ENCODE measurements at regions not wholly inside any gene's neighbourhood (a gene's known extent, or its start where the extent isn't known, plus 50 kb on each side); places are given as distances from the start of the nearest gene placed in this dataset.
"Not testable (repeated sequence)": the region's sequence is repeated elsewhere in the genome, so short reads cannot be mapped to it uniquely, and the experiment has no call there.

- Histone ChIP-seq H3K27me3 (ENCODE audit: insufficient read depth, low read length, poor library complexity) (no peaks in the 10 kb centered on the region), H3K4me2 (ENCODE audit: insufficient read depth, low read length) (no peak overlapping the region), H4K20me1 (ENCODE audit: insufficient read depth, low read length) (no peaks in the 10 kb centered on the region), H3K79me2 (ENCODE audit: insufficient read depth, low read length) (no peaks in the 10 kb centered on the region), H3K9ac (ENCODE audit: low read depth, low read length) (no peak overlapping the region), H2AFZ (ENCODE audit: low read depth, low read length) (no peak overlapping the region), H3K36me3 (ENCODE audit: insufficient read depth, low read length) (no peaks in the 10 kb centered on the region), H3K4me3 (ENCODE audit: low read depth in 1 of 2, low read length in 2 of 2) (no peak overlapping the region), H3K4me1 (ENCODE audit: insufficient read depth, low read length) (no peaks in the 10 kb centered on the region), H3K9me3 (ENCODE audit: insufficient read depth, low read length, severe bottlenecking) (no peaks in the 10 kb centered on the region), H3K27ac (ENCODE audit: low read length) (no peak overlapping the region)
- no peak for ATAC-seq (ENCODE audit: insufficient read depth, low read depth)
- TF ChIP-seq CTCF (IDR thresholded peaks at IDR 0.05; ENCODE audit: borderline replicate concordance, extremely low read depth, low read length, poor library complexity, severe bottlenecking) (no peak), EZH2 (IDR thresholded peaks at IDR 0.05; ENCODE audit: borderline replicate concordance, low read depth, low read length, severe bottlenecking) (no peak)
- no peak for DNase-seq
Observed at GRCh38 chr1:148367596-148367995, 115.5 kb downstream of the PPIAL4G start.

- not testable (repeated sequence) for ATAC-seq (ENCODE audit: insufficient read depth, low read depth); H3K27ac ChIP-seq (ENCODE audit: low read length); H3K36me3 ChIP-seq (ENCODE audit: insufficient read depth, low read length); H3K27me3 ChIP-seq (ENCODE audit: insufficient read depth, low read length, poor library complexity); H4K20me1 ChIP-seq (ENCODE audit: insufficient read depth, low read length); H3K9me3 ChIP-seq (ENCODE audit: insufficient read depth, low read length, severe bottlenecking); H3K4me2 ChIP-seq (ENCODE audit: insufficient read depth, low read length); H2AFZ ChIP-seq (ENCODE audit: low read depth, low read length); DNase-seq; H3K4me3 ChIP-seq (ENCODE audit: low read depth in 1 of 2, low read length in 2 of 2); H3K9ac ChIP-seq (ENCODE audit: low read depth, low read length); H3K79me2 ChIP-seq (ENCODE audit: insufficient read depth, low read length); H3K4me1 ChIP-seq (ENCODE audit: insufficient read depth, low read length)
Observed at GRCh38 chr1:148366136-148366753, 116.9 kb downstream of the PPIAL4G start.

GRCh38 chr1:148365151-148365550 is 118.0 kb downstream of the PPIAL4G start:
- DNase-seq; H3K9ac ChIP-seq (ENCODE audit: low read depth, low read length); H2AFZ ChIP-seq (ENCODE audit: low read depth, low read length); H3K4me2 ChIP-seq (ENCODE audit: insufficient read depth, low read length); H3K36me3 ChIP-seq (ENCODE audit: insufficient read depth, low read length); H3K27me3 ChIP-seq (ENCODE audit: insufficient read depth, low read length, poor library complexity); H3K9me3 ChIP-seq (ENCODE audit: insufficient read depth, low read length, severe bottlenecking); H3K4me3 ChIP-seq (ENCODE audit: low read depth in 1 of 2, low read length in 2 of 2); ATAC-seq (ENCODE audit: insufficient read depth, low read depth); H3K79me2 ChIP-seq (ENCODE audit: insufficient read depth, low read length); H3K27ac ChIP-seq (ENCODE audit: low read length); H3K4me1 ChIP-seq (ENCODE audit: insufficient read depth, low read length); H4K20me1 ChIP-seq (ENCODE audit: insufficient read depth, low read length): not testable (repeated sequence)

- not testable (repeated sequence) for H3K4me2 ChIP-seq (ENCODE audit: insufficient read depth, low read length); ATAC-seq (ENCODE audit: insufficient read depth, low read depth); H2AFZ ChIP-seq (ENCODE audit: low read depth, low read length); H4K20me1 ChIP-seq (ENCODE audit: insufficient read depth, low read length); DNase-seq; H3K9me3 ChIP-seq (ENCODE audit: insufficient read depth, low read length, severe bottlenecking); H3K27me3 ChIP-seq (ENCODE audit: insufficient read depth, low read length, poor library complexity); H3K9ac ChIP-seq (ENCODE audit: low read depth, low read length); H3K4me3 ChIP-seq (ENCODE audit: low read depth in 1 of 2, low read length in 2 of 2); H3K27ac ChIP-seq (ENCODE audit: low read length); H3K4me1 ChIP-seq (ENCODE audit: insufficient read depth, low read length); H3K79me2 ChIP-seq (ENCODE audit: insufficient read depth, low read length); H3K36me3 ChIP-seq (ENCODE audit: insufficient read depth, low read length)
Observed at GRCh38 chr1:148363979-148364378, 119.1 kb downstream of the PPIAL4G start.

GRCh38 chr1:148363439-148363810 is 119.7 kb downstream of the PPIAL4G start:
- Histone ChIP-seq H3K9me3 (ENCODE audit: insufficient read depth, low read length, severe bottlenecking) (no peaks in the 10 kb centered on the region), H3K36me3 (ENCODE audit: insufficient read depth, low read length) (no peaks in the 10 kb centered on the region), H3K4me1 (ENCODE audit: insufficient read depth, low read length) (no peaks in the 10 kb centered on the region), H2AFZ (ENCODE audit: low read depth, low read length) (no peak overlapping the region), H3K27ac (ENCODE audit: low read length) (no peak overlapping the region), H3K79me2 (ENCODE audit: insufficient read depth, low read length) (no peaks in the 10 kb centered on the region), H3K4me3 (ENCODE audit: low read depth in 1 of 2, low read length in 2 of 2) (no peak overlapping the region), H3K27me3 (ENCODE audit: insufficient read depth, low read length, poor library complexity) (no peaks in the 10 kb centered on the region), H3K9ac (ENCODE audit: low read depth, low read length) (no peak overlapping the region), H3K4me2 (ENCODE audit: insufficient read depth, low read length) (no peak overlapping the region), H4K20me1 (ENCODE audit: insufficient read depth, low read length) (no peaks in the 10 kb centered on the region)
- DNase-seq, result no peak
- no peak for ATAC-seq (ENCODE audit: insufficient read depth, low read depth)
- TF ChIP-seq EZH2 (IDR thresholded peaks at IDR 0.05; ENCODE audit: borderline replicate concordance, low read depth, low read length, severe bottlenecking) (no peak), CTCF (IDR thresholded peaks at IDR 0.05; ENCODE audit: borderline replicate concordance, extremely low read depth, low read length, poor library complexity, severe bottlenecking) (no peak)
